HepG2 (cell line): ENCODE measurements at regions not wholly inside any gene's neighbourhood (a gene's known extent, or its start where the extent isn't known, plus 50 kb on each side); places are given as distances from the start of the nearest gene placed in this dataset.

Experiments
- EZH2 ChIP-seq: conservative IDR thresholded peaks from 2 replicates; pipeline ENCODE4 v1.6.1; 2012; ENCODE audit warnings: mild to moderate bottlenecking, low read depth, low read length, moderate library complexity
- NR3C1 ChIP-seq: sonication (generic); formaldehyde crosslinking; IDR thresholded peaks from 2 replicates; pipeline ENCODE4 v1.4.0; 2020; ENCODE audit warnings: missing genetic modification reagents
- RBAK ChIP-seq: sonication (generic); formaldehyde crosslinking; IDR thresholded peaks from 2 replicates; pipeline ENCODE4 v1.5.1; 2020; ENCODE audit warnings: mild to moderate bottlenecking, missing genetic modification reagents
- U2AF2 ChIP-seq: fragments of 200-400 bp; formaldehyde crosslinking; IDR thresholded peaks from 2 replicates; pipeline ENCODE4 v1.6.1; 2017; ENCODE audit warnings: low read depth, mild to moderate bottlenecking, low read length
- ZNF280D ChIP-seq: sonication (generic); formaldehyde crosslinking; IDR thresholded peaks from 2 replicates; pipeline ENCODE4 v1.5.1; 2020; ENCODE audit warnings: mild to moderate bottlenecking, missing genetic modification reagents
- ZNF761 ChIP-seq: sonication (generic); formaldehyde crosslinking; conservative IDR thresholded peaks from 2 replicates; pipeline ENCODE4 v1.4.0; 2020; ENCODE audit warnings: mild to moderate bottlenecking, missing genetic modification reagents
- ZNF775 ChIP-seq: sonication (generic); formaldehyde crosslinking; IDR thresholded peaks from 2 replicates; pipeline ENCODE4 v1.4.0; 2020; ENCODE audit warnings: missing genetic modification reagents, mild to moderate bottlenecking, moderate library complexity, borderline replicate concordance

GRCh38 chr14:50053935-50054334 is 62.4 kb downstream of the VCPKMT start:
- TF ChIP-seq NR3C1 (CRISPR knock-in tag) (no peak), EZH2 (no peak), ZNF280D (CRISPR knock-in tag) (no peak), RBAK (CRISPR knock-in tag) (no peak), ZNF775 (CRISPR knock-in tag) (no peak), U2AF2 (no peak), ZNF761 (CRISPR knock-in tag) (no peak)
